IPS-NIHi11 (cell line): ENCODE measurements at regions not wholly inside any gene's neighbourhood (a gene's known extent, or its start where the extent isn't known, plus 50 kb on each side); places are given as distances from the start of the nearest gene placed in this dataset.
A peak's percentile ranks its signal among the peaks of the same experiment; 100 is the strongest.

ENCODE experiments used
- DNase-seq: peaks from one replicate; pipeline ENCODE4 v3.0.0; 2012; ENCODE audit warnings: mixed read lengths, low spot score

- DNase-seq, result peak; percentile 2
These were observed 246.7 kb upstream of the AFDN start for GRCh38 chr6:167579806-167580618.

- DNase-seq, result peak; percentile 2
These were observed 246.1 kb upstream of the AFDN start for GRCh38 chr6:167580619-167580911.

GRCh38 chr6:167581637-167582036 is 245.1 kb upstream of the AFDN start:
- DNase-seq, result peak; percentile 3

GRCh38 chr6:167583412-167583811 is 243.3 kb upstream of the AFDN start:
- no peak for DNase-seq

GRCh38 chr6:167588181-167588919 is 238.4 kb upstream of the AFDN start:
- peak; percentile 11 for DNase-seq

GRCh38 chr6:167588920-167589614 is 237.6 kb upstream of the AFDN start:
- DNase-seq, result peak; percentile 6

- DNase-seq, result no peak
These were observed 237.1 kb upstream of the AFDN start for GRCh38 chr6:167589615-167589940.

- DNase-seq, result no peak
These were observed 236.5 kb upstream of the AFDN start for GRCh38 chr6:167590193-167590592.
